Gastrocnemius medialis (tissue), 4 donors: ENCODE measurements at regions not wholly inside any gene's neighbourhood (a gene's known extent, or its start where the extent isn't known, plus 50 kb on each side); places are given as distances from the start of the nearest gene placed in this dataset.
A peak's percentile ranks its signal among the peaks of the same experiment; 100 is the strongest.

Source experiments
- ATAC-seq, 2 donors: fragments of 150-250 bp; one replicate each; pipeline ENCODE4 v1.9.1; 2016
- DNase-seq, 2 donors: peaks; one replicate each; pipeline ENCODE4 v3.0.0-alpha.2; 2019
- H3K27ac ChIP-seq, 4 donors: fragments of 200-600 bp; sonication (generic); 1 replicate in 1 of 4; 2 replicates in 3 of 4; pipeline ENCODE4 v1.5.1; 2016 to 2018; ENCODE audit warnings: mild to moderate bottlenecking in 2 of 4, moderate library complexity in 1 of 4
- H3K27me3 ChIP-seq, 3 donors: fragments of 200-600 bp; sonication (generic) in 2 of 3; 1 replicate in 1 of 3; 2 replicates in 2 of 3; pipeline versions ENCODE4 v1.5.1 to v1.6.0; 2016 to 2019; ENCODE audit warnings: mild to moderate bottlenecking in 1 of 3, moderate library complexity in 1 of 3
- H3K36me3 ChIP-seq, 2 donors: fragments of 200-600 bp; sonication (generic) in 1 of 2; one replicate each; pipeline ENCODE4 v1.5.1; 2017 to 2018
- H3K4me1 ChIP-seq, 2 donors: fragments of 200-600 bp; sonication (generic) in 1 of 2; one replicate each; pipeline ENCODE4 v1.5.1; 2016 to 2017; ENCODE audit warnings: mild to moderate bottlenecking in 2 of 2
- H3K4me3 ChIP-seq, 4 donors: fragments of 200-600 bp; sonication (generic) in 3 of 4; 1 replicate in 1 of 4; 2 replicates in 3 of 4; pipeline ENCODE4 v1.5.1; 2016 to 2019; ENCODE audit warnings: mild to moderate bottlenecking in 2 of 4
- H3K9me3 ChIP-seq, 3 donors: fragments of 200-600 bp; sonication (generic) in 2 of 3; 1 replicate in 1 of 3; 2 replicates in 2 of 3; pipeline ENCODE4 v1.5.1; 2016 to 2019
- POLR2A ChIP-seq, 2 donors: fragments of 450-650 bp; IDR thresholded peaks; one replicate each; pipeline ENCODE4 v1.6.1; 2017; ENCODE audit warnings: antibody characterized with exemption in 2 of 2, mild to moderate bottlenecking in 2 of 2, moderate library complexity in 2 of 2
- in situ Hi-C, 4 donors: fragments of 200-750 bp; cut with MboI; loops; one replicate each; pipeline versions ENCODE4 v1.15.0 to v1.8.0; 2017; ENCODE audit warnings: low sequenced_read_pairs in 4 of 4
- intact Hi-C: fragments of 100-400 bp; cut with DNase I; formaldehyde crosslinking; loops from one replicate; pipeline ENCODE4 v1.15.1; 2023; ENCODE audit warnings: low total_unique reads
- TF ChIP-seq, protein P1 (sequence below), 5 experiments: fragments of 450-650 bp in 3 of 5; fragments of 200-600 bp in 2 of 5; sonication (generic) in 2 of 5; IDR thresholded peaks in 4 of 5; conservative IDR thresholded peaks in 1 of 5; 1 replicate in 4 of 5; 2 replicates in 1 of 5; pipeline ENCODE4 v1.5.1; 2016 to 2019; ENCODE audit warnings: antibody characterized with exemption in 5 of 5, mild to moderate bottlenecking in 3 of 5, moderate library complexity in 3 of 5

DNA sequence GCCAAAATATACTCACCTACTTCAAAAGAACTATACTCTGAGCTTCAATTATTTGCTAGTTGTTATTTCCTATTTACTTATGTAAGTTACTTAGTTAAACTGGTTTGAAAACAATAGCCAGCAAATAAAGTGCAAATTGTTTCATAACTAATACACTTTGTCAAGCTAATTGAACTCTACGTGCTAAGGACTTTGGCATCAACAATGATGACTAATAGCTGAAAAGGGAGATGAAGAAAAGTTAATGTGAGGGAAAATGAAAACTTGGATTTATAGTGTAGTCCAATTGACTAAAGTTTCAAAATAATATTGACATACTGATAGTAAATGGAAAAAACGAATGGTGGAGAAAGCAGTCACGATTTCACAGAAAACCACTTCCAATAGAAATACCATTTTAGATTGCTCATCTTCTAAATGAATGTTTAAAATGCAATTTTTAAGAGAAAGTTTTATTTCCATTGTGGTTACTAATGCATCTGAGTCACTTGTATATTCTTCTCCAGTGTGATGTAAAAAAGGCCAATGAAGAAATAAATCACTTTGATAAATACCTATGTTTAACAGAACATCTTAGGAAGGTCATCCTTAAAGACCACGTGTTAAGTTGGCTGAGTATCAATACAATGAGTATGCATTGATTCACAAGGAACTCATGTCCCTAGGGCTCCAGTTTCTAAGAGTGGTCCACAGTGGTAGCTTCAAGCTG lies 455.2 kb downstream of the LTN1 start:
- Histone ChIP-seq H3K4me1 (no peaks in the 10 kb centered on the region), H3K36me3 (no peaks in the 10 kb centered on the region), H3K27me3 (no peaks in the 10 kb centered on the region), H3K9me3 (no peaks in the 10 kb centered on the region), H3K4me3 (no peak overlapping the region), H3K27ac (no peak overlapping the region)
- DNase-seq = no peak
- ATAC-seq = no peak
- intact Hi-C loops = no loop called here
- TF ChIP-seq POLR2A (IDR thresholded peaks at IDR 0.05) = no peak
- TF ChIP-seq, protein P1, sequence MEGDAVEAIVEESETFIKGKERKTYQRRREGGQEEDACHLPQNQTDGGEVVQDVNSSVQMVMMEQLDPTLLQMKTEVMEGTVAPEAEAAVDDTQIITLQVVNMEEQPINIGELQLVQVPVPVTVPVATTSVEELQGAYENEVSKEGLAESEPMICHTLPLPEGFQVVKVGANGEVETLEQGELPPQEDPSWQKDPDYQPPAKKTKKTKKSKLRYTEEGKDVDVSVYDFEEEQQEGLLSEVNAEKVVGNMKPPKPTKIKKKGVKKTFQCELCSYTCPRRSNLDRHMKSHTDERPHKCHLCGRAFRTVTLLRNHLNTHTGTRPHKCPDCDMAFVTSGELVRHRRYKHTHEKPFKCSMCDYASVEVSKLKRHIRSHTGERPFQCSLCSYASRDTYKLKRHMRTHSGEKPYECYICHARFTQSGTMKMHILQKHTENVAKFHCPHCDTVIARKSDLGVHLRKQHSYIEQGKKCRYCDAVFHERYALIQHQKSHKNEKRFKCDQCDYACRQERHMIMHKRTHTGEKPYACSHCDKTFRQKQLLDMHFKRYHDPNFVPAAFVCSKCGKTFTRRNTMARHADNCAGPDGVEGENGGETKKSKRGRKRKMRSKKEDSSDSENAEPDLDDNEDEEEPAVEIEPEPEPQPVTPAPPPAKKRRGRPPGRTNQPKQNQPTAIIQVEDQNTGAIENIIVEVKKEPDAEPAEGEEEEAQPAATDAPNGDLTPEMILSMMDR (IDR thresholded peaks at IDR 0.05 in 4 of 5, conservative IDR thresholded peaks at IDR 0.05 in 1 of 5) = no peak
- in situ Hi-C loops = no loop called here

DNA sequence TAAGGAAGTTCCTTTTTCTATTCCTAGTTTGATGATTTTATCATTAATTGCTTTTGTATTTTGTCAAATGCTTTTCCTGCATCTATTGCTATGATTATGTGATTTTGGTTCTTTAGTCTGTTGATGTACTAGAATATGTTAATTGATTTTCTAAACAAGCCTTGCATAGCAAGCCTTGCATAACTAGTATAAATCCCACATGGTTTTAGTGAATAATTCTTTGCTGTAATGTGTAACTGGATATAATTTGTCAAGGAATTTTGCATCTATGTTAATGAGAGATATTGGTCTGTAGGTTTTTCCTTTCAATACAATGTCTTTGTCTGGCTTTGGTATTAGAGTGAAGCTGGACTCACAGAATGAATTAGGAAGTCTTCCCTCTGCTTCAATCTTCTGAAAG lies 460.2 kb downstream of the LTN1 start:
- intact Hi-C loops (no loop called here), in situ Hi-C loops (no loop called here)
- no peaks in the 10 kb centered on the region for H3K4me1 ChIP-seq
- no peaks in the 10 kb centered on the region for H3K9me3 ChIP-seq
- ATAC-seq (no peak), DNase-seq (no peak)
- TF ChIP-seq, protein P1 (IDR thresholded peaks at IDR 0.05 in 4 of 5, conservative IDR thresholded peaks at IDR 0.05 in 1 of 5) = no peak
- TF ChIP-seq POLR2A (IDR thresholded peaks at IDR 0.05) = no peak
- H3K36me3 ChIP-seq = no peaks in the 10 kb centered on the region
- H3K4me3 ChIP-seq = no peak overlapping the region
- no peak overlapping the region for H3K27ac ChIP-seq
- H3K27me3 ChIP-seq = no peaks in the 10 kb centered on the region

DNA sequence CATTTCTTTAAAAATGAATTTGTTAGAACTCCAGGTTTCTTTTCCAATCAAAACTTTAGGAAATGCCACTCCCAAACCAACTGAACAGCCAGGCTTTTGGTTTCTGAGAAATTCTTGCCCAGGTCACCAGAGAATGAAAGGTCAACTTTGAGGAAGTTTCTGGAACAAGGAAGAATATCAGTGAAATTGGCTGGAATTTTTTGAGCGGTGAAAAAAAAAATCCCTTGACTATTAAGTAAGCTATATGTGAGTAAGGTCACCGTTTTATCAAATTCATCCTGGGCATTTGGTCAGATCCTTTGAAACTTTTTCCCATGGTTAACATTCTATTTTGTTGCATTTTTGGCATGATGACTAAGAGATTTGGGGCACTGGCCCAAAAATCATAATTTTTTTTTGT lies 469.3 kb downstream of the LTN1 start:
- Histone ChIP-seq H3K27ac (peak overlapping the region in 1 of 4 donors; percentile 55), H3K4me3 (no peak overlapping the region), H3K4me1 (no peaks in the 10 kb centered on the region), H3K27me3 (no peaks in the 10 kb centered on the region), H3K36me3 (no peaks in the 10 kb centered on the region), H3K9me3 (no peaks in the 10 kb centered on the region)
- DNase-seq (no peak), ATAC-seq (no peak)
- intact Hi-C loops = loop anchor here (10.0 kb wide), 1 partner anchor 421 kb away; no protein-coding TSS in a partner anchor
- TF ChIP-seq POLR2A (IDR thresholded peaks at IDR 0.05) = no peak
- TF ChIP-seq, protein P1 (IDR thresholded peaks at IDR 0.05 in 4 of 5, conservative IDR thresholded peaks at IDR 0.05 in 1 of 5) = no peak
- in situ Hi-C loops = loop anchor here in 2 of 4 donors (5.0 to 10.0 kb wide), 2 partner anchors 221 to 224 kb away; no protein-coding TSS in a partner anchor

DNA sequence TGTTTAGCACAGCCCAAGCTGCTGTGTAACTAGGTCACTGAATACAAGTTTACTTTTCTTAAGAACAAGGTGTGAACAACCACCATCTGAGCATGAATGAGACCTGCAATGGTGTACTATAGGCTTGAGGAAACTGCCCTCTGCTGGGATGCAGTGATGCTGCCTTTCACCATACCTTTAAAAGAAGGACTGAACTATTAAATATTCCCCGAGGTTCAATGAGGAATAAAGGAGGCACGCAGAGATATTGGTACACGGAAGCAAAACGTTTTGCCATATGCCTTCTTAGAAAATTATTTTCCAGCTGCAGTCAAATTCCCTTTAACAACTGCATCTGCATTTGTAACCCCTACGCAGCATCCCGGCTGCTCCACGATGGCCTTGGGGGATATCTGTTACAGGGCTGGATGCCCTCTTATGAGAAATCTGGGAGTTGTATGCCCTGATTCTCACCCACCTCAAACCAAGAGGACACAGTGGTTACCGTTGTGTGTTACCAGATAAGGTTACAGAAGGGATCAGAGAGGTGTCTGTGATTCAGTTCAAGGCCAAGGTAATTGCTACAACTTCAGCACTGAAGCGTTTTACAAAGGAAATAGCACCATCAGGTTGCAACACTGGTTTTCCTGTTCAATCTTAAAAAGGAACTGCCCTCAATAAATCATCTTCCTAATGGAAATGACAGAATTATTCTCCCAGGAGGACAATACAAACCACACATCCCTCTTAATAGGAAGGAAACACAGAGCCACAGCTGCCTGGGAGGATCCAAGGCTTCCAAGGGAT lies 470.5 kb downstream of the LTN1 start:
- Histone ChIP-seq H3K4me1 (peaks cover 2 to 4% of the 10 kb centered on the region in 2 donors), H3K36me3 (no peaks in the 10 kb centered on the region), H3K4me3 (no peak overlapping the region), H3K27ac (peak overlapping the region in 3 of 4 donors; percentile 39 to 55 (median 45)), H3K27me3 (no peaks in the 10 kb centered on the region), H3K9me3 (no peaks in the 10 kb centered on the region)
- intact Hi-C loops (loop anchor here (10.0 kb wide), 1 partner anchor 423 kb away; no protein-coding TSS in a partner anchor), in situ Hi-C loops (loop anchor here in 2 of 4 donors (5.0 to 10.0 kb wide), 2 partner anchors 223 to 225 kb away; no protein-coding TSS in a partner anchor)
- no peak for DNase-seq
- ATAC-seq = peak in 1 of 2 donors; percentile 66
- TF ChIP-seq, protein P1 (IDR thresholded peaks at IDR 0.05 in 4 of 5, conservative IDR thresholded peaks at IDR 0.05 in 1 of 5) = peak in 1 of 5 experiments; percentile 12
- TF ChIP-seq POLR2A (IDR thresholded peaks at IDR 0.05) = no peak
